Fibroblast of skin of scalp (primary cell): ENCODE measurements at regions not wholly inside any gene's neighbourhood (a gene's known extent, or its start where the extent isn't known, plus 50 kb on each side); places are given as distances from the start of the nearest gene placed in this dataset.
"Not testable (repeated sequence)": the region's sequence is repeated elsewhere in the genome, so short reads cannot be mapped to it uniquely, and the experiment has no call there.

Experiments used
- DNase-seq: peaks from one replicate; pipeline ENCODE4 v3.0.0-alpha.2; 2013

- DNase-seq, result no peak
Observed at GRCh38 chr10:59454171-59454919, 92.0 kb upstream of the FAM13C start.

GRCh38 chr10:59448616-59449015, 86.3 kb upstream of the FAM13C start:
- DNase-seq, result no peak

- DNase-seq, result peak; percentile 46
Observed at GRCh38 chr10:59435707-59436106, 73.4 kb upstream of the FAM13C start.

DNA sequence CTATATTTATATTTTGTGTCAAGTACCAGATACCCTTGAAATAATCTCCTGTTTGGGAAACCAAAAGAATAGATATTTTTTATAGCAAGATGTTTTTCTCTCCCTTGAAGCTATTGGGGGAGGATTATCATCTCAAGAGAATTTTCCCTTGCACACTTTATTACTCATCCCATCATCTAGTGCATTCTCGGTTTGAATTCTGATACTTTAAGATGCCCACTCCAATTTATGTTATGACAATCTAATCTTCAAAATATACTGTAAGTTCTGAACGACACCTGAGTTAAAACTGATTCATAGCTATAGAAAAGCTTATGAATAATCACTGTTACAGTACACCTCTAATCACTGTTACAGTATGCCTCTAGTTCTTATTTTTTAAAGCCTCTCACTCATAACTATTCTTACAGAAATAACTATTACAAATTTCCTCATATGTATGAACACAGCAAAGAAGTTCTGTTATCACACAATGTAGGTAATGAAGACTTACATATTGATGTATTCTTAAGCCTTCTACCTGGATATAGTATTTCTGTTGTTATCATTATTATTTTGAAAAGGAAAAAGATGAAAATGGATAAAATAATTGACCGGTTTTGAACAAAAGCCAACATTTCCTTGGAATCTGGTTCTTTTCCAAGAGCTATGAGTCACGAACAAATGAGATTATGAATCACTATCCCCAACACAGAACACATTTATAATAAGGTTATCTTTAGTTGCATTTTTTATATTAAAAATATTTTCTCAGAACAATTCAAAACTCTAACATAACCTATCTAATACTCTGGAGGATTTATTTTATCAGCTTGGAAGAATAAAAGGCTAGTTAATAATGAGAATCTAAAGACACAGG, 72.3 kb upstream of the FAM13C start:
- DNase-seq, result peak; percentile 25

DNA sequence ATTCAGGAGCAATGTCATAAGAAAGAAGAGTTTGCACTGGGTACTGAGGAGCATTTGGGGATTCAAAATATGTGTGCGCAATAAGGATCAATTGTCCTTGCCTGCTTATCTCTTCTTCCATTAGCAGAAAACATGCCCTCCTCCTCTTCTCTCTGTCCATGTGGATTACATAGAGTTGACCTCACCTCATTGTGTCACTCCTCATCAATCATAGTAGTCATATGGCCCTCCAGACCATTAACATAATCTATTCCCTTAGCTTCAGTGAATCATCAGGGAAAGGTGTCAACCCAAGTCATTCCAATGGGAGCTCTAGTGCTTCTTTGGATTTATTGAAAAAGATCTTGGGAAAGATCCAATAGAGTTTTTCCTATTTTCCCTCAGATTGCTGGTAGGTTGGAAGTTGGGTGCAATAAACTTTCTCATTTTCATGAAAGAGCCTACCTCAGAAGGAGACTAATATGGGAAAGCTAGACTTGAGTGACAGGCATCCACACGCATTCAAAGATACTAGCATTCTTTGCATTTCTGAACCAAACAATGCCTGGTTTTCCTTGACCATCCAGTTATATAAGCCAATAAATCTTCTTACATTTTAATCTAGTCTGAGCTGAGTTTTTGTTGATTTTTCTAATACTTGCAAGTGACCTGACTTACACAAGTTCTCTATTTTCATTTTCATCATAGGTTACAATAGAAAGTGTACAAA, 71.5 kb upstream of the FAM13C start:
- DNase-seq, result no peak

- no peak for DNase-seq
Observed at GRCh38 chr10:59432207-59432900, 70.0 kb upstream of the FAM13C start.

- not testable (repeated sequence) for DNase-seq
Observed at GRCh38 chr10:59413795-59414194, 51.4 kb upstream of the FAM13C start.
